Fibroblast of lung (primary cell): ENCODE measurements at regions not wholly inside any gene's neighbourhood (a gene's known extent, or its start where the extent isn't known, plus 50 kb on each side); places are given as distances from the start of the nearest gene placed in this dataset.
A peak's percentile ranks its signal among the peaks of the same experiment; 100 is the strongest.

ENCODE experiments used
- DNase-seq, 2 donors: peaks; one replicate each; pipeline versions ENCODE4 v3.0.0 to v3.0.0-alpha.2; 2010; ENCODE audit warnings: low read depth in 2 of 2
- H2AFZ ChIP-seq: 2 replicates; pipeline ENCODE4 v1.5.1; 2012; ENCODE audit warnings: low read length, control low read depth, inconsistent platforms
- H3K27ac ChIP-seq: 2 replicates; pipeline ENCODE4 v1.5.1; 2011; ENCODE audit warnings: low read length, control low read depth; ENCODE audit not compliant: insufficient read depth
- H3K27me3 ChIP-seq: 2 replicates; pipeline ENCODE4 v1.5.1; 2011; ENCODE audit warnings: mild to moderate bottlenecking, low read length; ENCODE audit not compliant: control insufficient read depth, insufficient read depth
- H3K36me3 ChIP-seq: 2 replicates; pipeline ENCODE4 v1.5.1; 2011; ENCODE audit warnings: low read length; ENCODE audit not compliant: control insufficient read depth, insufficient read depth
- H3K4me1 ChIP-seq: 2 replicates; pipeline ENCODE4 v1.5.1; 2011; ENCODE audit warnings: low read length; ENCODE audit not compliant: control insufficient read depth, insufficient read depth; ENCODE audit errors: extremely low read depth
- H3K4me2 ChIP-seq: 2 replicates; pipeline ENCODE4 v1.5.1; 2011; ENCODE audit warnings: low read length, control low read depth; ENCODE audit not compliant: insufficient read depth; ENCODE audit errors: extremely low read depth
- H3K4me3 ChIP-seq, 4 experiments: fragments of 200-600 bp in 1 of 4; sonication (generic) in 1 of 4; replicated peaks in 1 of 4; 2 replicates each; pipeline ENCODE4 v1.5.1; 2011 to 2016; ENCODE audit warnings: low read length in 4 of 4, low read depth in 3 of 4, mild to moderate bottlenecking in 3 of 4, control low read depth in 2 of 4, inconsistent platforms in 1 of 4, mixed read lengths in 1 of 4; ENCODE audit not compliant: insufficient read depth in 1 of 4; ENCODE audit errors: control extremely low read depth in 1 of 4
- H3K79me2 ChIP-seq: 2 replicates; pipeline ENCODE4 v1.5.1; 2012; ENCODE audit warnings: mild to moderate bottlenecking, low read length, inconsistent platforms; ENCODE audit not compliant: control insufficient read depth, insufficient read depth
- H3K9ac ChIP-seq: 2 replicates; pipeline ENCODE4 v1.5.1; 2011; ENCODE audit warnings: mild to moderate bottlenecking, low read length, control low read depth; ENCODE audit not compliant: insufficient read depth
- H3K9me3 ChIP-seq: 2 replicates; pipeline ENCODE4 v1.5.1; 2012; ENCODE audit warnings: low read depth, low read length; ENCODE audit not compliant: control insufficient read depth, insufficient read depth
- H4K20me1 ChIP-seq: 2 replicates; pipeline ENCODE4 v1.5.1; 2011; ENCODE audit warnings: low read length; ENCODE audit not compliant: control insufficient read depth, insufficient read depth; ENCODE audit errors: extremely low read depth
- EZH2 ChIP-seq: IDR thresholded peaks from 2 replicates; pipeline ENCODE4 v1.5.1; 2012; ENCODE audit warnings: low read length, control low read depth, mild to moderate bottlenecking; ENCODE audit errors: missing control alignments
- TF ChIP-seq, protein P1 (sequence below), 2 donors: IDR thresholded peaks in 1 of 2; conservative IDR thresholded peaks in 1 of 2; 1 replicate in 1 of 2; 2 replicates in 1 of 2; pipeline ENCODE4 v1.5.1; 2011 to 2012; ENCODE audit warnings: low read length in 2 of 2, control low read depth in 1 of 2, inconsistent platforms in 1 of 2, low read depth in 1 of 2, mild to moderate bottlenecking in 1 of 2

DNA sequence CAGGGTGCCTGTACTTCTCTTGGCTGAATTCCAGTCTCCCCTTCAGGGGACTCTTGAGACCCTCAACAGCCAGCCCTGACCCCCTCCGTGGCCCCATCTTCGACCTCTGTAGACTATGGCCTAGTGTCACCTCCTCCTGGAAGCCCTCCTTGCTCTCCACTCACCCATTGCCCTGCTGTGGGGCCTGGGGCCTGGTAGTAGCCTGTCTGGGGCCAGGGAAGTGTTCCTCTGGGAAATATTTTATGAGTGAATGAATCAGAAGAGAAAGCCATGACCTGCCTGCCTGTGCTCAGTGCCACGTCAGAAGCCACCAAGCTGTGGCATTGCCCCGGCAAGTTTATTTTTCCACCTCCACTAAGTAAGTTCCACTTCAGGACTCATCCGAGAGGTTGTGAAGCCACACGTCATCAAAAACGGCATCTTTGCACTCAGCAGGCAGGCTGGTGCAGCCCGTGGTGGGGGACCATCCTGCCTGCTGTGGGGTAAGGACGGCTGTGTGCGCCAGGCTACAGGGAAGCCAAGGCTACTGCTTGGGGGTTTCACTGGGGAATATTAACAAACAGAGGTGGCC lies 59.6 kb upstream of the PPARA start:
- TF ChIP-seq, protein P1, sequence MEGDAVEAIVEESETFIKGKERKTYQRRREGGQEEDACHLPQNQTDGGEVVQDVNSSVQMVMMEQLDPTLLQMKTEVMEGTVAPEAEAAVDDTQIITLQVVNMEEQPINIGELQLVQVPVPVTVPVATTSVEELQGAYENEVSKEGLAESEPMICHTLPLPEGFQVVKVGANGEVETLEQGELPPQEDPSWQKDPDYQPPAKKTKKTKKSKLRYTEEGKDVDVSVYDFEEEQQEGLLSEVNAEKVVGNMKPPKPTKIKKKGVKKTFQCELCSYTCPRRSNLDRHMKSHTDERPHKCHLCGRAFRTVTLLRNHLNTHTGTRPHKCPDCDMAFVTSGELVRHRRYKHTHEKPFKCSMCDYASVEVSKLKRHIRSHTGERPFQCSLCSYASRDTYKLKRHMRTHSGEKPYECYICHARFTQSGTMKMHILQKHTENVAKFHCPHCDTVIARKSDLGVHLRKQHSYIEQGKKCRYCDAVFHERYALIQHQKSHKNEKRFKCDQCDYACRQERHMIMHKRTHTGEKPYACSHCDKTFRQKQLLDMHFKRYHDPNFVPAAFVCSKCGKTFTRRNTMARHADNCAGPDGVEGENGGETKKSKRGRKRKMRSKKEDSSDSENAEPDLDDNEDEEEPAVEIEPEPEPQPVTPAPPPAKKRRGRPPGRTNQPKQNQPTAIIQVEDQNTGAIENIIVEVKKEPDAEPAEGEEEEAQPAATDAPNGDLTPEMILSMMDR (conservative IDR thresholded peaks at IDR 0.05 in 1 of 2, IDR thresholded peaks at IDR 0.05 in 1 of 2; ENCODE audit: low read depth in 1 of 2, low read length in 2 of 2) = no peak
- TF ChIP-seq EZH2 = no peak
- no peak overlapping the region for H2AFZ ChIP-seq
- peaks cover 62% of the 10 kb centered on the region for H3K4me1 ChIP-seq
- H3K4me3 ChIP-seq = peak overlapping the region in 3 of 4 experiments; percentile 18 to 84 (median 81)
- DNase-seq = peak in 1 of 2 donors; percentile 81
- peak overlapping the region; percentile 97 for H3K27ac ChIP-seq
- H3K4me2 ChIP-seq = peak overlapping the region; percentile 77
- H3K9ac ChIP-seq = no peak overlapping the region
- H3K9me3 ChIP-seq = no peaks in the 10 kb centered on the region
- peaks cover 97% of the 10 kb centered on the region for H3K79me2 ChIP-seq
- no peaks in the 10 kb centered on the region for H3K27me3 ChIP-seq
- peaks cover 65% of the 10 kb centered on the region for H3K36me3 ChIP-seq
- H4K20me1 ChIP-seq = peaks cover 5% of the 10 kb centered on the region

DNA sequence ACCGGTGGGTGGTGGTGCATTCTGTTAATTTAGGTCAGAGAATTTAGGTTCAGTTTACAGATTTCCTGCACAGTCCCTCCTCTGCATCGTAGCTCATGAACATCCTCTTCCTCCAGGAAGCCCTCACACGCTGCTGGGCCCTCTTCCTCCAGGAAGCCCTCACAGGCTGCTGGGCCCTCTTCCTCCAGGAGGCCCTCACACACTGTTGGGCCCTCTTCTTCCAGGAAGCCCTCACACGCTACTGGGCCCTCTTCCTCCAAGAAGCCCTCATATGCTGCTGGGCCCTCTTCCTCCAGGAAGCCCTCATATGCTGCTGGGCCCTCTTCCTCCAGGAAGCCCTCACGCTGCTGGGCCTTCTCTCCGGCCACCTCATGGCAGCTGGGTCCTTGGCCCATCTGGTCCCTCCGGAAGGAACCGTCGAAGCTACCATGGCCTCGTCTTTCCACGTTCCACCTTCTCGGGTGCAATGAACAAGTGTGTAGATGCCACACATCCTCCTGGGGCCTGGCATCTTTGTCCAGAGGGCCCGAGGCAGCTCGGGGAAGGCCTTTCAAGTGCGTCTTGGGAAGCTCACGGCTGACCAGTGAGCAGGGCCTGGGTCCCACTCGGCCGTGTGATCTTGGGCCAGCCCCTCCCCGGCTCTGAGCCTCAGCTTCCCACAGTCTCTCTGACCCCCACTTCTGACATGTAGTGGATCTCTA lies 58.9 kb upstream of the PPARA start:
- H3K36me3 ChIP-seq = peaks cover 60% of the 10 kb centered on the region
- peak overlapping the region; percentile 20 for H3K9ac ChIP-seq
- peaks cover 5% of the 10 kb centered on the region for H4K20me1 ChIP-seq
- H2AFZ ChIP-seq = no peak overlapping the region
- peak overlapping the region in 2 of 4 experiments; percentile 11 to 84 for H3K4me3 ChIP-seq
- no peaks in the 10 kb centered on the region for H3K9me3 ChIP-seq
- TF ChIP-seq, protein P1 (conservative IDR thresholded peaks at IDR 0.05 in 1 of 2, IDR thresholded peaks at IDR 0.05 in 1 of 2; ENCODE audit: low read depth in 1 of 2, low read length in 2 of 2) = no peak
- TF ChIP-seq EZH2 = no peak
- H3K4me2 ChIP-seq = peak overlapping the region; percentile 77
- peak overlapping the region; percentile 97 for H3K27ac ChIP-seq
- peaks cover 56% of the 10 kb centered on the region for H3K4me1 ChIP-seq
- no peaks in the 10 kb centered on the region for H3K27me3 ChIP-seq
- peak in 1 of 2 donors; percentile 35 for DNase-seq
- peaks cover 97% of the 10 kb centered on the region for H3K79me2 ChIP-seq

DNA sequence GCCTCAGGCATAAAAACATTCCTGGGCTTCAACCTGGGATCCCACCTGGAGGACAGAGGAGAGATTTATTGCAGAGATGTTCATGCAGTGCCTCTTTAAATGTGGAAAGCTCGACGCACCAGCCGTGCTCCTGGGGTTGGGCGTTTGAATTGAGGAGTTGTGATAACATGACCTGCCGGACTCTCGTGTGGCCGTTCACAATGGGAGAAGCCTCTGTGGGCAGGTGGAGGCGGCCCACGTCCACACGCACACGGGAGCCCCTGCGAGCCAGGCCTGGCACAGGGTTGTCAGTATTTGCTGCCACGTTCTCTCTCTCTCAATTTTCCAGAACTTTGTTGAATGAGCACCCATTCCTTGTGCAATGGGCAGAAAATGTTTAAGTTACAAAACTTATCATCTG lies 58.3 kb upstream of the PPARA start:
- Histone ChIP-seq H2AFZ (no peak overlapping the region), H3K9ac (peak overlapping the region; percentile 20), H3K36me3 (peaks cover 58% of the 10 kb centered on the region), H3K9me3 (no peaks in the 10 kb centered on the region), H3K27ac (peak overlapping the region; percentile 97), H4K20me1 (peaks cover 5% of the 10 kb centered on the region), H3K4me2 (peak overlapping the region; percentile 77), H3K4me1 (peaks cover 53% of the 10 kb centered on the region), H3K27me3 (no peaks in the 10 kb centered on the region), H3K4me3 (peak overlapping the region in 1 of 4 experiments; percentile 14), H3K79me2 (peaks cover 97% of the 10 kb centered on the region)
- no peak for TF ChIP-seq EZH2
- TF ChIP-seq, protein P1 (conservative IDR thresholded peaks at IDR 0.05 in 1 of 2, IDR thresholded peaks at IDR 0.05 in 1 of 2; ENCODE audit: low read depth in 1 of 2, low read length in 2 of 2) = no peak
- DNase-seq = no peak
